ENCODE measurements at regions not wholly inside any gene's neighbourhood (a gene's known extent, or its start where the extent isn't known, plus 50 kb on each side); places are given as distances from the start of the nearest gene placed in this dataset.

- TF ChIP-seq, protein P1, sequence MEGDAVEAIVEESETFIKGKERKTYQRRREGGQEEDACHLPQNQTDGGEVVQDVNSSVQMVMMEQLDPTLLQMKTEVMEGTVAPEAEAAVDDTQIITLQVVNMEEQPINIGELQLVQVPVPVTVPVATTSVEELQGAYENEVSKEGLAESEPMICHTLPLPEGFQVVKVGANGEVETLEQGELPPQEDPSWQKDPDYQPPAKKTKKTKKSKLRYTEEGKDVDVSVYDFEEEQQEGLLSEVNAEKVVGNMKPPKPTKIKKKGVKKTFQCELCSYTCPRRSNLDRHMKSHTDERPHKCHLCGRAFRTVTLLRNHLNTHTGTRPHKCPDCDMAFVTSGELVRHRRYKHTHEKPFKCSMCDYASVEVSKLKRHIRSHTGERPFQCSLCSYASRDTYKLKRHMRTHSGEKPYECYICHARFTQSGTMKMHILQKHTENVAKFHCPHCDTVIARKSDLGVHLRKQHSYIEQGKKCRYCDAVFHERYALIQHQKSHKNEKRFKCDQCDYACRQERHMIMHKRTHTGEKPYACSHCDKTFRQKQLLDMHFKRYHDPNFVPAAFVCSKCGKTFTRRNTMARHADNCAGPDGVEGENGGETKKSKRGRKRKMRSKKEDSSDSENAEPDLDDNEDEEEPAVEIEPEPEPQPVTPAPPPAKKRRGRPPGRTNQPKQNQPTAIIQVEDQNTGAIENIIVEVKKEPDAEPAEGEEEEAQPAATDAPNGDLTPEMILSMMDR (IDR thresholded peaks at IDR 0.05) = no peak
- TF ChIP-seq POLR2A (IDR thresholded peaks at IDR 0.05) = no peak
These were observed 617.7 kb upstream of the ANKRD30A start for GRCh38 chr10:36507715-36508114.

All from lower leg skin (tissue), 3 donors.